Right lobe of liver (tissue), 6 donors: ENCODE measurements at regions not wholly inside any gene's neighbourhood (a gene's known extent, or its start where the extent isn't known, plus 50 kb on each side); places are given as distances from the start of the nearest gene placed in this dataset.

Experiments
- ATAC-seq, 4 donors: fragments of 200-7000 bp; cut with Tn5 transposase; one replicate each; pipeline ENCODE4 v1.9.1; 2020; ENCODE audit warnings: mild to moderate bottlenecking in 4 of 4, moderate library complexity in 4 of 4
- DNase-seq, 3 donors: peaks; one replicate each; pipeline ENCODE4 v3.0.0-alpha.2; 2020
- H3K27ac ChIP-seq, 3 donors: fragments of 200-600 bp; one replicate each; pipeline ENCODE4 v1.8.0; 2022
- H3K27me3 ChIP-seq, 2 donors: fragments of 200-600 bp; one replicate each; pipeline ENCODE4 v1.8.0; 2022
- H3K36me3 ChIP-seq, 4 donors: fragments of 200-600 bp; sonication (generic) in 1 of 4; one replicate each; pipeline versions ENCODE4 v1.5.1 to v1.8.0; 2017 to 2022; ENCODE audit warnings: control low read depth in 1 of 4
- H3K4me1 ChIP-seq, 4 donors: fragments of 200-600 bp; sonication (generic) in 1 of 4; one replicate each; pipeline versions ENCODE4 v1.5.1 to v1.8.0; 2017 to 2022; ENCODE audit warnings: control low read depth in 1 of 4
- H3K4me3 ChIP-seq, 3 donors: fragments of 200-600 bp; one replicate each; pipeline ENCODE4 v1.8.0; 2022
- H3K9me3 ChIP-seq, 4 donors: fragments of 200-600 bp; sonication (generic) in 1 of 4; one replicate each; pipeline versions ENCODE4 v1.5.1 to v1.8.0; 2017 to 2022; ENCODE audit warnings: control low read depth in 1 of 4
- POLR2A ChIP-seq: fragments of 450-650 bp; IDR thresholded peaks from one replicate; pipeline ENCODE4 v1.6.1; 2017; ENCODE audit warnings: antibody characterized with exemption, mild to moderate bottlenecking
- WGBS: methylation state at CpG from one replicate; pipeline ENCODE4 v1.1.6; 2018; ENCODE audit warnings: low coverage, low lambda C conversion rate; ENCODE audit not compliant: insufficient coverage; ENCODE audit errors: missing lambda C conversion rate; 5-methylcytosine and 5-hydroxymethylcytosine counted together
- intact Hi-C, 2 donors: fragments of 100-400 bp; cut with DNase I; formaldehyde crosslinking; loops; one replicate each; pipeline versions ENCODE4 v1.11.2 to v1.14.1; 2022
- TF ChIP-seq, protein P1 (sequence below), 4 donors: fragments of 200-600 bp in 3 of 4; fragments of 450-650 bp in 1 of 4; IDR thresholded peaks; one replicate each; pipeline versions ENCODE4 v1.5.1 to v1.8.0; 2016 to 2022; ENCODE audit warnings: antibody characterized with exemption in 4 of 4, mild to moderate bottlenecking in 2 of 4
- donor health status: DM: no; HTN: yes; CAD: no.
- donor health status: DM: no; HTN: no; CAD: no.
- donor health status: DM: no; HTN: no; CAD: no.
- donor health status: DM: no; HTN: yes; CAD: no.
- donor health status: DM: no; HTN: yes; CAD: no.

DNA sequence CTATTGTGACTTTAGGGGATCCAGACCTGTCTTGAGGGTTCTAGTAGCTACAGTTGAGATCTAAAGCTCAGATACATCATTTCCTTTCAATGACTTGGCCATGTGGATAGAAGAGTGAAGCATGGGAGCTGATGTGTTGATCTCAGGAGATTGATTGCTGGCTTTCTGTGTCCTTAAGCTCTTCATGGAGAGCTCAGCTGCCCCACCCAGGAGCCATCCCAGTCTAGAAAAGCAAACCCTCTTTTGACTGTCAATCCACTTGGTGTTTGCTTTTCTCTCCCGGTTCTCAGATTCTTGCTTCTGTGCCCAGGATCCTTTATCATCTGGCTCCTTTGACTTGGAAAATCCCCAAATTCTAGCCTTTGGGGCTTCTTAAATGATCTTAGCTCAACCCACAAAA lies 87.2 kb downstream of the ATP1A1 start:
- TF ChIP-seq, protein P1, sequence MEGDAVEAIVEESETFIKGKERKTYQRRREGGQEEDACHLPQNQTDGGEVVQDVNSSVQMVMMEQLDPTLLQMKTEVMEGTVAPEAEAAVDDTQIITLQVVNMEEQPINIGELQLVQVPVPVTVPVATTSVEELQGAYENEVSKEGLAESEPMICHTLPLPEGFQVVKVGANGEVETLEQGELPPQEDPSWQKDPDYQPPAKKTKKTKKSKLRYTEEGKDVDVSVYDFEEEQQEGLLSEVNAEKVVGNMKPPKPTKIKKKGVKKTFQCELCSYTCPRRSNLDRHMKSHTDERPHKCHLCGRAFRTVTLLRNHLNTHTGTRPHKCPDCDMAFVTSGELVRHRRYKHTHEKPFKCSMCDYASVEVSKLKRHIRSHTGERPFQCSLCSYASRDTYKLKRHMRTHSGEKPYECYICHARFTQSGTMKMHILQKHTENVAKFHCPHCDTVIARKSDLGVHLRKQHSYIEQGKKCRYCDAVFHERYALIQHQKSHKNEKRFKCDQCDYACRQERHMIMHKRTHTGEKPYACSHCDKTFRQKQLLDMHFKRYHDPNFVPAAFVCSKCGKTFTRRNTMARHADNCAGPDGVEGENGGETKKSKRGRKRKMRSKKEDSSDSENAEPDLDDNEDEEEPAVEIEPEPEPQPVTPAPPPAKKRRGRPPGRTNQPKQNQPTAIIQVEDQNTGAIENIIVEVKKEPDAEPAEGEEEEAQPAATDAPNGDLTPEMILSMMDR (IDR thresholded peaks at IDR 0.05): no peak
- TF ChIP-seq POLR2A: no peak
- intact Hi-C loops: no loop called here
- H3K36me3 ChIP-seq: no peaks in the 10 kb centered on the region
- H3K9me3 ChIP-seq: no peaks in the 10 kb centered on the region
- 20% methylated on average over 1 of the region's 1 CpG for WGBS
- peak in 3 of 4 donors; percentile 13 to 64 (median 19) for ATAC-seq
- H3K4me1 ChIP-seq: peaks cover 0 to 19% (median 8%) of the 10 kb centered on the region in 4 donors
- no peaks in the 10 kb centered on the region for H3K27me3 ChIP-seq
- DNase-seq: no peak
- H3K27ac ChIP-seq: peak overlapping the region in 1 of 3 donors; percentile 26
- no peak overlapping the region for H3K4me3 ChIP-seq

DNA sequence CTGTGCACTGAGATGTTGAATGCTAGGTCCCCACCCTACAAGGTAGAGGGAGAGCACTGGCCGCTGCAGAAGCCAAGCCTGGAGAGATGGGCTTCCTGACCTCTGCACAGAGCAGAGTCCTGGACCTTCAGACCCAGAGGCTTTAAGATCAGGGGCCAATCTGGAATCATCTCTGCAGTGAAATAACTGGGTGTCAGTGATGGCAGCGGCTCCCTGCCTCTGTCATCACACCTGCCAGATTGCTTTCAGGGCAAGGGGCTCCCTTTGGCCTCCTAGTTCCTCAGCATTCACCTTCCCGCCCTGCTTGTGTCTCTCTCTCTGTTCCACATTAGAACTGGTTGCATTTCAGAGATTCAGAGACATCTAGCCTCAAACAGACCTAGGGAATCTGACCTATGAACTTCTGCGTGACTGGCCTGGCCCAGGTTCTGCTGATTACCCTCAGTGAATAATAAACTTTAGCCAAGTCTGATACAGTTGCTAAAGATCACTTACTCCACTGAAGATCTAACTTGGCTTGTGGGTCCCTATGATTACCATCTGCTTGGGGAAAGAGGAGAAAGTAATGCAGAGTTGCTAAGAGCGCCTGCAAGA lies 87.8 kb downstream of the ATP1A1 start:
- no peaks in the 10 kb centered on the region for H3K9me3 ChIP-seq
- H3K27ac ChIP-seq: peak overlapping the region in 1 of 3 donors; percentile 26
- peak; percentile 83 to 89 (median 86) for ATAC-seq
- intact Hi-C loops: no loop called here
- peak in 1 of 3 donors; percentile 70 for DNase-seq
- no peak for TF ChIP-seq POLR2A
- TF ChIP-seq, protein P1 (IDR thresholded peaks at IDR 0.05): no peak
- no peak overlapping the region for H3K4me3 ChIP-seq
- peaks cover 0 to 25% (median 8%) of the 10 kb centered on the region in 4 donors for H3K4me1 ChIP-seq
- H3K36me3 ChIP-seq: no peaks in the 10 kb centered on the region
- no peaks in the 10 kb centered on the region for H3K27me3 ChIP-seq
- WGBS: 52% methylated on average over 3 of the region's 5 CpGs

DNA sequence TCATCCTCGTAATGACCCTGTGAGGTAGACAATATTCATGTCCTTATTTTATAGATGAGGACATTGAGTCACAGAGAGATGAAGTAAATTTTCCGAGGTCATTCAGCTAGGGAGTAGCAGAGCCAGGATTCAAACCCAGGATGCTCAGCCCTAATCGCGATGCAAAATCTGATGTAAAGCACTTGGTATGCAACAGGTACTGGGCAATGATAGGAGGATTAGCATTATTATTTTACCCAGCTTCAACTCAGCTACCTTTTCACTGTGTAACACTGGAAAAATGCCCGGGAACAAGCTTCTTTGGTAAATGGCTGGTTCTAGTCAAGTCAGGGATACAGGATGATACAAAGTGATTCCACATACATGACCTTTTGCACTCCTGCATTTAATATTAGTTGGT lies 88.7 kb downstream of the ATP1A1 start:
- DNase-seq (no peak), ATAC-seq (no peak)
- no peaks in the 10 kb centered on the region for H3K27me3 ChIP-seq
- H3K9me3 ChIP-seq: no peaks in the 10 kb centered on the region
- TF ChIP-seq, protein P1 (IDR thresholded peaks at IDR 0.05): no peak
- TF ChIP-seq POLR2A: no peak
- H3K4me1 ChIP-seq: peaks cover 0 to 31% (median 8%) of the 10 kb centered on the region in 4 donors
- H3K27ac ChIP-seq: no peak overlapping the region
- intact Hi-C loops: no loop called here
- no peaks in the 10 kb centered on the region for H3K36me3 ChIP-seq
- WGBS: 91% methylated on average over 5 of the region's 5 CpGs
- H3K4me3 ChIP-seq: no peak overlapping the region

- DNase-seq: no peak
- H3K27me3 ChIP-seq: no peaks in the 10 kb centered on the region
- no peak overlapping the region for H3K27ac ChIP-seq
- peaks cover 0 to 31% (median 8%) of the 10 kb centered on the region in 4 donors for H3K4me1 ChIP-seq
- intact Hi-C loops: no loop called here
- no peak overlapping the region for H3K4me3 ChIP-seq
- TF ChIP-seq, protein P1 (IDR thresholded peaks at IDR 0.05): no peak
- no peak for TF ChIP-seq POLR2A
- no peak for ATAC-seq
- 95% methylated on average over 4 of the region's 4 CpGs for WGBS
- no peaks in the 10 kb centered on the region for H3K9me3 ChIP-seq
- H3K36me3 ChIP-seq: no peaks in the 10 kb centered on the region
Observed at GRCh38 chr1:116462722-116463121, 89.7 kb downstream of the ATP1A1 start.
